ENCODE measurements at regions not wholly inside any gene's neighbourhood (a gene's known extent, or its start where the extent isn't known, plus 50 kb on each side); places are given as distances from the start of the nearest gene placed in this dataset.

GRCh38 chr16:79422064-79422463 is 178.5 kb downstream of the MAF start:
- in situ Hi-C loops (cut with MboI; ENCODE audit: low sequenced_read_pairs, unreplicated experiment): no loop called here
- DNase-seq (ENCODE audit: low spot score): no peak
- TF ChIP-seq CTCF (IDR thresholded peaks at IDR 0.05; ENCODE audit: borderline replicate concordance, control extremely low read depth, extremely low read depth, insufficient read depth, missing control alignments): no peak

DNA sequence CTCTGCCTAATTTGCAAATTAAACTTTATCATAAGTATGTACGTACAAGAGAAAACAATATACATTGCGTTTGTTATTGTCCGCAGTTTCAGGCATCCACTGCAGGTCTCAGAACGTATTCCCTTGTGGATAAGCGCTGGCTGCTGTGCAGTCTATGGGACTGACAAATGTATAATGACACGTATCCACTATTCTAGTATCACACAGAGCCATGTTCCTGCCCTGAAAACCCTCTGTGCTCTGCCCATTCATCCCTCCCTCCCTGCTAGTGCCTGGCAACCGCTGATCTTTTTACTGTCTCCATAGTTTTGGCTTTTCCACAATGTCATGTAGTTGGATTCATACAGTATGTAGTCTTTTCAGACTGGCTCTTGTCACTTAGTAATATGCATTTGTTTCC is 179.4 kb downstream of the MAF start:
- no peak for DNase-seq (ENCODE audit: low spot score)
- no peak for TF ChIP-seq CTCF (IDR thresholded peaks at IDR 0.05; ENCODE audit: borderline replicate concordance, control extremely low read depth, extremely low read depth, insufficient read depth, missing control alignments)

GRCh38 chr16:79420493-79420892 is 180.0 kb downstream of the MAF start:
- DNase-seq (ENCODE audit: low spot score): no peak
- in situ Hi-C loops (cut with MboI; ENCODE audit: low sequenced_read_pairs, unreplicated experiment): no loop called here
- TF ChIP-seq CTCF (IDR thresholded peaks at IDR 0.05; ENCODE audit: borderline replicate concordance, control extremely low read depth, extremely low read depth, insufficient read depth, missing control alignments): no peak

More for the DNA sequence above, 179.4 kb downstream of the MAF start:
- in situ Hi-C loops (cut with MboI; ENCODE audit: low sequenced_read_pairs, unreplicated experiment): no loop called here

GRCh38 chr16:79419148-79419547 is 181.4 kb downstream of the MAF start:
- DNase-seq (ENCODE audit: low spot score): no peak
- in situ Hi-C loops (cut with MboI; ENCODE audit: low sequenced_read_pairs, unreplicated experiment): no loop called here
- no peak for TF ChIP-seq CTCF (IDR thresholded peaks at IDR 0.05; ENCODE audit: borderline replicate concordance, control extremely low read depth, extremely low read depth, insufficient read depth, missing control alignments)

GRCh38 chr16:79417601-79418008 is 182.9 kb downstream of the MAF start:
- in situ Hi-C loops (cut with MboI; ENCODE audit: low sequenced_read_pairs, unreplicated experiment): no loop called here
- DNase-seq (ENCODE audit: low spot score): no peak
- TF ChIP-seq CTCF (IDR thresholded peaks at IDR 0.05; ENCODE audit: borderline replicate concordance, control extremely low read depth, extremely low read depth, insufficient read depth, missing control alignments): no peak

DNA sequence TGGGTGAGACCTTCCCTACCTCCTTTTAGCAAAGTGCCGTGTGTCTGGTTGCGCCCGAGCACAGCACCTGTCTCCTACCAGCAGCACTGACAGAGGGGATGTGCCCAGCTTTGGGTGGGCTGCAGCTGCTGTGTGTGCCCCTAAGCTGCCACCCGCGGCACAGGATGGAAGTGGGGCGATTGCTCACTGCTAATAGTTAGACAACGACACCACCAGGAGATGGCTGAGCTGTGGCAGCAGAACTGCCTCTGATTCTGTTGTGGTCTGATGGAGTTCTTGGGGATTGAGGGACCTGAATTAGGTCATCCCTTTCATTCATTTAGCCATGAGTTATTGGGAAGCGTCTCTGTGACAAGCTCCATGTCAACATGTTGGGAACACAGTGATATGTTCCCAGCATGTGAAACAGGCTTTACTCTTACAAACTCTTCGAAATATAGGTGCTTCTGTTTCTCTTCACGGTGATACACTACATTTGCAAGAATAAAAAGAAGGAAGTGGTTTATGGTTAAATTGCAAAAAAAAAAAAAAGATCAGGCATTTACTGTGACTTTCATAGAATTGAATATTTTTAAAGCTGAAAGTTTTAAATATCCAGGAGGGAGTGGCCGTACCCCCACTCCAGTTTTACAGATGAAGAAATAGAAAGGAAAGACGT is 184.4 kb downstream of the MAF start:
- DNase-seq (ENCODE audit: low spot score): no peak
- in situ Hi-C loops (cut with MboI; ENCODE audit: low sequenced_read_pairs, unreplicated experiment): no loop called here
- no peak for TF ChIP-seq CTCF (IDR thresholded peaks at IDR 0.05; ENCODE audit: borderline replicate concordance, control extremely low read depth, extremely low read depth, insufficient read depth, missing control alignments)

All from GM13976 (cell line).